ENCODE measurements at regions not wholly inside any gene's neighbourhood (a gene's known extent, or its start where the extent isn't known, plus 50 kb on each side); places are given as distances from the start of the nearest gene placed in this dataset.

DNA sequence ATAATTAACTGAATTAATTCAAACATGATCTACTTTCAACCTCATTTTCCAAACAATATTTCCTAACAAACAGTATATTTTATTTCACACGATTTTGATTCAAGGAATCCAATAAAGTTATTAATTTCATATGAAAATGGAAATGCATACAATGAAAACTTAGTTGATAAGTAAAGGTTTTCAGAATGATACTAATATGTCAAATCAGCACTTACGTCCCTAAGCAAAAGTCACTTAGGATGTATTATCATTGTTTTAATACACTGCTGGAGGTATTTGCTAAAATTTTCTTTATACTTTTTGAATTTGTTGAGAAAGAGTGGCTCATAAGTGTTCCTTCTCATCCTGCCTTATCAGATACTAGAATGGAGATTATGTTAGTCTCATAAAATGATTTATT is 266.8 kb upstream of the PUDP start:
- Histone ChIP-seq H3K9me3 (peaks cover 0 to 4% (median 0%) of the 10 kb centered on the region in 12 donors), H3K27me3 (no peaks in the 10 kb centered on the region), H3K27ac (no peak overlapping the region), H3K4me3 (no peak overlapping the region), H3K36me3 (no peaks in the 10 kb centered on the region), H3K4me1 (no peaks in the 10 kb centered on the region)
- WGBS, 4 donors: 70 to 78% (median 73%) methylated on average over 2 of the region's 2 CpGs
- TF ChIP-seq POLR2A (IDR thresholded peaks at IDR 0.05): no peak
- TF ChIP-seq, protein P1, sequence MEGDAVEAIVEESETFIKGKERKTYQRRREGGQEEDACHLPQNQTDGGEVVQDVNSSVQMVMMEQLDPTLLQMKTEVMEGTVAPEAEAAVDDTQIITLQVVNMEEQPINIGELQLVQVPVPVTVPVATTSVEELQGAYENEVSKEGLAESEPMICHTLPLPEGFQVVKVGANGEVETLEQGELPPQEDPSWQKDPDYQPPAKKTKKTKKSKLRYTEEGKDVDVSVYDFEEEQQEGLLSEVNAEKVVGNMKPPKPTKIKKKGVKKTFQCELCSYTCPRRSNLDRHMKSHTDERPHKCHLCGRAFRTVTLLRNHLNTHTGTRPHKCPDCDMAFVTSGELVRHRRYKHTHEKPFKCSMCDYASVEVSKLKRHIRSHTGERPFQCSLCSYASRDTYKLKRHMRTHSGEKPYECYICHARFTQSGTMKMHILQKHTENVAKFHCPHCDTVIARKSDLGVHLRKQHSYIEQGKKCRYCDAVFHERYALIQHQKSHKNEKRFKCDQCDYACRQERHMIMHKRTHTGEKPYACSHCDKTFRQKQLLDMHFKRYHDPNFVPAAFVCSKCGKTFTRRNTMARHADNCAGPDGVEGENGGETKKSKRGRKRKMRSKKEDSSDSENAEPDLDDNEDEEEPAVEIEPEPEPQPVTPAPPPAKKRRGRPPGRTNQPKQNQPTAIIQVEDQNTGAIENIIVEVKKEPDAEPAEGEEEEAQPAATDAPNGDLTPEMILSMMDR (IDR thresholded peaks at IDR 0.05): no peak
- ATAC-seq (no peak), DNase-seq (no peak)
- intact Hi-C loops (cut with DNase I): no loop called here

DNA sequence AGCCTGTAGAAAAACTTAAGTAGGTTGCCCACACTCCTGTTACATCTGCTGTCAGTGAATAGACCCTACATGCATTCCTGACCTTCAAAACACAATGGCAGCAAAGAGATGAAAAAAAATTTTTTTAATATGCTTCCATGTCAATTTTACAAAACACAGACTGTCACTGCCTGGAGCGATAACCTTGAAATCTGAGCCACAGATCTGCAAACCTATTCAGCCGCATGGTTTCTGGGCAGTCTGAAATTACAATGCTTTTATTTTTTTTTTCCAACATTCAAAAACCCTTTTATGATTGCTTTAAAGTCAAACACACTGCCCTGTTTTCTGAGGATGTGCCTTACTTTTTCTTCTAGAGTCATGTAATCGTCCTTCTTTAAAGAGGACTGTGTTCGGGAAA is 264.9 kb upstream of the PUDP start:
- 69 to 90% (median 73%) methylated on average over 4 of the region's 4 CpGs for WGBS, 4 donors
- no peaks in the 10 kb centered on the region for H3K27me3 ChIP-seq
- TF ChIP-seq POLR2A (IDR thresholded peaks at IDR 0.05): no peak
- TF ChIP-seq, protein P1 (IDR thresholded peaks at IDR 0.05): no peak
- H3K9me3 ChIP-seq: peaks cover 0 to 4% (median 0%) of the 10 kb centered on the region in 12 donors
- DNase-seq (no peak), ATAC-seq (no peak)
- intact Hi-C loops (cut with DNase I): no loop called here
- H3K4me3 ChIP-seq: no peak overlapping the region
- H3K36me3 ChIP-seq: no peaks in the 10 kb centered on the region
- H3K4me1 ChIP-seq: no peaks in the 10 kb centered on the region
- H3K27ac ChIP-seq: no peak overlapping the region

DNA sequence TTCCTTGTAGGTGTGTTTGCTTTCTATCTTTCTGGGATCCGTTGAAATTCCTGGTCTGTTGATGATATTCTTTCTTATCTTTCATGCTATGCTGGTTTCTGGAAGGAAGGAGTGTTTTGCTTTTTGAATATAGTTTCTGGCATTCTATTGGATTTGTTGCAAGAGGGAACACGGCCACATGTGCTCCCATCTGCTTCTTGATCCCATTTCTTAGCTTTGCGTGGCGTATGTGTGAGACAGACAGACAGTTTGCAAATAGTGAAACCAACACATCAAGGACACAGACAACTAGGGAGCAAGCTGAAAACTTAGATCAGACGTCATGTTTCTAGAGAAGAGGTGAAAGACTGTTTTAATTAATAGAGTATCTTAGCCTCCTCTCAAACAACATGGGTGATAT is 261.9 kb upstream of the PUDP start:
- no peak for TF ChIP-seq POLR2A (IDR thresholded peaks at IDR 0.05)
- TF ChIP-seq, protein P1 (IDR thresholded peaks at IDR 0.05): no peak
- H3K27me3 ChIP-seq: no peaks in the 10 kb centered on the region
- 79 to 90% (median 84%) methylated on average over 5 of the region's 5 CpGs for WGBS, 4 donors
- no peak overlapping the region for H3K27ac ChIP-seq
- H3K4me3 ChIP-seq: no peak overlapping the region
- ATAC-seq (no peak), DNase-seq (no peak)
- H3K9me3 ChIP-seq: peaks cover 0 to 4% (median 0%) of the 10 kb centered on the region in 12 donors
- H3K36me3 ChIP-seq: no peaks in the 10 kb centered on the region
- intact Hi-C loops (cut with DNase I): no loop called here
- no peaks in the 10 kb centered on the region for H3K4me1 ChIP-seq

DNA sequence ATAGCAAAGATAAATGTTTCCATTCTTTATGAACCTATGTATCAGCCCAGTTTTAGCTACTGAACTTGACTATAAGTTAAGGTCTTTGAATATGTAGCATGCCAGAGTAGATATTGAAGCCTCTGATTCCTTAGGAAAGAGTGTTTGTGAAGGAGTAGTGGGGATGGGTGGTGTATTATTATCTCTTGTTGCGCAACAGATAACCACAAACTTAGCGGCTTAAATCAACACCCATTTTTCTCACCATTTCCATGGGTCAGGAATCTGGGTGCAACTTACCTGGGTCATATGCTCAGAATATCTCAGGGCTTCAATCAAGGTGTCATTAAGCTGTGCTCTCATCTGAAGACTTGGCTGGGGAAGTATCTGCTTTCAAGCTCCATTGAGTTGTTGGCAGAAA is 251.4 kb upstream of the PUDP start:
- ATAC-seq: no peak
- no peak for TF ChIP-seq POLR2A (IDR thresholded peaks at IDR 0.05)
- TF ChIP-seq, protein P1 (IDR thresholded peaks at IDR 0.05): no peak
- intact Hi-C loops (cut with DNase I): no loop called here
- no peak overlapping the region for H3K27ac ChIP-seq
- WGBS, 4 donors: 82 to 100% (median 90%) methylated on average over 2 of the region's 2 CpGs
- H3K36me3 ChIP-seq: no peaks in the 10 kb centered on the region
- no peaks in the 10 kb centered on the region for H3K27me3 ChIP-seq
- H3K4me1 ChIP-seq: no peaks in the 10 kb centered on the region
- no peak overlapping the region for H3K4me3 ChIP-seq
- H3K9me3 ChIP-seq: no peaks in the 10 kb centered on the region
- DNase-seq: no peak
